Stimulated activated CD8-positive, alpha-beta memory T cell treated with anti-CD3 and anti-CD28 coated beads, Interleukin-12 subunit alpha, Interleukin-12 subunit beta, amount 100 ng/mL, for 1 hour (primary cell): ENCODE measurements at regions not wholly inside any gene's neighbourhood (a gene's known extent, or its start where the extent isn't known, plus 50 kb on each side); places are given as distances from the start of the nearest gene placed in this dataset.

Experiments used
- DNase-seq: peaks from one replicate; pipeline ENCODE4 v3.0.0-alpha.2; 2020; ENCODE audit warnings: low read depth

GRCh38 chr2:198795419-198795818, 662.3 kb downstream of the SATB2 start:
- DNase-seq, result no peak

GRCh38 chr2:198791623-198792022, 666.1 kb downstream of the SATB2 start:
- DNase-seq, result no peak

- DNase-seq, result no peak
These were observed 669.1 kb downstream of the SATB2 start for GRCh38 chr2:198788676-198789075.

- no peak for DNase-seq
These were observed 675.0 kb downstream of the SATB2 start for GRCh38 chr2:198782734-198783133.

- DNase-seq, result no peak
These were observed 680.9 kb downstream of the SATB2 start for GRCh38 chr2:198776616-198777406.

- no peak for DNase-seq
These were observed 682.0 kb downstream of the SATB2 start for GRCh38 chr2:198775737-198776136.

GRCh38 chr2:198774576-198774975, 683.2 kb downstream of the SATB2 start:
- DNase-seq, result no peak

- no peak for DNase-seq
These were observed 690.0 kb downstream of the SATB2 start for GRCh38 chr2:198767694-198768093.

- DNase-seq, result no peak
These were observed 693.9 kb downstream of the SATB2 start for GRCh38 chr2:198763793-198764192.

- DNase-seq, result no peak
These were observed 695.3 kb downstream of the SATB2 start for GRCh38 chr2:198762441-198762840.

GRCh38 chr2:198757069-198757468, 700.7 kb downstream of the SATB2 start:
- no peak for DNase-seq

GRCh38 chr2:198756166-198756565, 701.6 kb downstream of the SATB2 start:
- no peak for DNase-seq

- no peak for DNase-seq
These were observed 704.6 kb downstream of the SATB2 start for GRCh38 chr2:198753101-198753500.

- no peak for DNase-seq
These were observed 708.4 kb downstream of the SATB2 start for GRCh38 chr2:198749364-198749763.

GRCh38 chr2:198731842-198732399, 725.8 kb downstream of the SATB2 start:
- no peak for DNase-seq

- no peak for DNase-seq
These were observed 737.5 kb downstream of the SATB2 start for GRCh38 chr2:198720266-198720665.

GRCh38 chr2:198717451-198717850, 740.3 kb downstream of the SATB2 start:
- DNase-seq, result no peak

- DNase-seq, result no peak
These were observed 742.4 kb downstream of the SATB2 start for GRCh38 chr2:198715302-198715835.

- no peak for DNase-seq
These were observed 745.3 kb downstream of the SATB2 start for GRCh38 chr2:198712485-198712884.

- DNase-seq, result no peak
These were observed 746.3 kb downstream of the SATB2 start for GRCh38 chr2:198711484-198711883.

- DNase-seq, result no peak
These were observed 747.2 kb downstream of the SATB2 start for GRCh38 chr2:198710562-198710961.

- DNase-seq, result no peak
These were observed 751.2 kb downstream of the SATB2 start for GRCh38 chr2:198706476-198707082.

- DNase-seq, result no peak
These were observed 754.5 kb downstream of the SATB2 start for GRCh38 chr2:198703281-198703680.
